Tibial nerve (tissue), 4 donors: ENCODE measurements at regions not wholly inside any gene's neighbourhood (a gene's known extent, or its start where the extent isn't known, plus 50 kb on each side); places are given as distances from the start of the nearest gene placed in this dataset.

Experiments used
- DNase-seq, 2 donors: peaks; one replicate each; pipeline ENCODE4 v3.0.0-alpha.2; 2019; ENCODE audit warnings: low spot score in 2 of 2
- H3K27ac ChIP-seq, 4 donors: fragments of 200-600 bp; sonication (generic) in 3 of 4; one replicate each; pipeline ENCODE4 v1.5.1; 2017 to 2019; ENCODE audit warnings: mild to moderate bottlenecking in 1 of 4
- H3K27me3 ChIP-seq, 2 donors: fragments of 200-600 bp; sonication (generic) in 1 of 2; one replicate each; pipeline versions ENCODE4 v1.5.1 to v1.6.0; 2017 to 2019
- H3K36me3 ChIP-seq, 3 donors: fragments of 200-600 bp; sonication (generic); one replicate each; pipeline ENCODE4 v1.5.1; 2018 to 2019
- H3K4me1 ChIP-seq, 4 donors: fragments of 200-600 bp; sonication (generic) in 3 of 4; one replicate each; pipeline ENCODE4 v1.5.1; 2017 to 2019
- H3K4me3 ChIP-seq, 4 donors: fragments of 200-600 bp; sonication (generic) in 3 of 4; one replicate each; pipeline ENCODE4 v1.5.1; 2017 to 2019; ENCODE audit warnings: mild to moderate bottlenecking in 1 of 4, moderate library complexity in 1 of 4
- H3K9me3 ChIP-seq, 4 donors: fragments of 200-600 bp; sonication (generic) in 3 of 4; one replicate each; pipeline ENCODE4 v1.5.1; 2017 to 2019
- EP300 ChIP-seq, 2 donors: sonication (generic); formaldehyde crosslinking; IDR thresholded peaks; one replicate each; pipeline ENCODE4 v1.6.1; 2017; ENCODE audit warnings: antibody characterized with exemption in 2 of 2, mild to moderate bottlenecking in 1 of 2
- POLR2A ChIP-seq, 2 donors: fragments of 450-650 bp; IDR thresholded peaks; one replicate each; pipeline ENCODE4 v1.6.1; 2017; ENCODE audit warnings: antibody characterized with exemption in 2 of 2, mild to moderate bottlenecking in 2 of 2, moderate library complexity in 2 of 2
- WGBS, 2 donors: methylation state at CpG; one replicate each; pipeline ENCODE4 v1.1.5; 2018; 5-methylcytosine and 5-hydroxymethylcytosine counted together
- TF ChIP-seq, protein P1 (sequence below), 5 experiments: fragments of 200-600 bp in 3 of 5; fragments of 450-650 bp in 2 of 5; sonication (generic) in 3 of 5; IDR thresholded peaks; one replicate each; pipeline ENCODE4 v1.5.1; 2016 to 2019; ENCODE audit warnings: antibody characterized with exemption in 5 of 5, mild to moderate bottlenecking in 3 of 5, moderate library complexity in 2 of 5

DNA sequence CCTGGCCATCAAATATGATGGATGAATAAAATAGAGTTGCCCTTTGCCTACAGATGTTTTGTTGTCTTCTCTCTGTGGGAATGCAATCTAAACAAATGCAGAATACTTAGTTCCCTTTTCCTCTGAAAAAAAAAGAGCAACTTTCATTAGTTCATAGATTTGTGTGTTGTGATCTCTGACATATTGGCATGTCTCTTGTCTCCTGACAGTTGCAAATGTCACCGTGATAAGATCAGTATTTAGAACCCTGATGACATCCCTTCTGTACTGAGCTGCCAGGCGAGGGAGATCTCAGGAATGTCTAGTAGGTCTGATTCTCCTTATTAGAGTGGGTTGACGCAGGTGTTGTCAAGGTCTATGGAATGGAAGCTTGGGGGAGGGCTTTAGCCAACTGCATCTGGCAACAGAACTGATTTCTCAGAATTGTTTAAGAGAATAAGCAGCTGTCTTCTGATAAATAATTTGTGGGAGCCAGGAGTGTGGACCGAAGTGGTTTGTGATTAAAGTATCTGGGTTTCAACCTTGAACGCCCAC is 130.4 kb downstream of the GALR1 start:
- H3K9me3 ChIP-seq: no peaks in the 10 kb centered on the region
- H3K27me3 ChIP-seq: no peaks in the 10 kb centered on the region
- H3K27ac ChIP-seq: no peak overlapping the region
- H3K4me3 ChIP-seq: no peak overlapping the region
- H3K36me3 ChIP-seq: no peaks in the 10 kb centered on the region
- DNase-seq: no peak
- TF ChIP-seq POLR2A (IDR thresholded peaks at IDR 0.05): no peak
- TF ChIP-seq, protein P1, sequence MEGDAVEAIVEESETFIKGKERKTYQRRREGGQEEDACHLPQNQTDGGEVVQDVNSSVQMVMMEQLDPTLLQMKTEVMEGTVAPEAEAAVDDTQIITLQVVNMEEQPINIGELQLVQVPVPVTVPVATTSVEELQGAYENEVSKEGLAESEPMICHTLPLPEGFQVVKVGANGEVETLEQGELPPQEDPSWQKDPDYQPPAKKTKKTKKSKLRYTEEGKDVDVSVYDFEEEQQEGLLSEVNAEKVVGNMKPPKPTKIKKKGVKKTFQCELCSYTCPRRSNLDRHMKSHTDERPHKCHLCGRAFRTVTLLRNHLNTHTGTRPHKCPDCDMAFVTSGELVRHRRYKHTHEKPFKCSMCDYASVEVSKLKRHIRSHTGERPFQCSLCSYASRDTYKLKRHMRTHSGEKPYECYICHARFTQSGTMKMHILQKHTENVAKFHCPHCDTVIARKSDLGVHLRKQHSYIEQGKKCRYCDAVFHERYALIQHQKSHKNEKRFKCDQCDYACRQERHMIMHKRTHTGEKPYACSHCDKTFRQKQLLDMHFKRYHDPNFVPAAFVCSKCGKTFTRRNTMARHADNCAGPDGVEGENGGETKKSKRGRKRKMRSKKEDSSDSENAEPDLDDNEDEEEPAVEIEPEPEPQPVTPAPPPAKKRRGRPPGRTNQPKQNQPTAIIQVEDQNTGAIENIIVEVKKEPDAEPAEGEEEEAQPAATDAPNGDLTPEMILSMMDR (IDR thresholded peaks at IDR 0.05): no peak
- TF ChIP-seq EP300 (IDR thresholded peaks at IDR 0.05): no peak
- 70 to 80% methylated on average over 5 of the region's 5 CpGs for WGBS, 2 donors
- H3K4me1 ChIP-seq: no peaks in the 10 kb centered on the region

DNA sequence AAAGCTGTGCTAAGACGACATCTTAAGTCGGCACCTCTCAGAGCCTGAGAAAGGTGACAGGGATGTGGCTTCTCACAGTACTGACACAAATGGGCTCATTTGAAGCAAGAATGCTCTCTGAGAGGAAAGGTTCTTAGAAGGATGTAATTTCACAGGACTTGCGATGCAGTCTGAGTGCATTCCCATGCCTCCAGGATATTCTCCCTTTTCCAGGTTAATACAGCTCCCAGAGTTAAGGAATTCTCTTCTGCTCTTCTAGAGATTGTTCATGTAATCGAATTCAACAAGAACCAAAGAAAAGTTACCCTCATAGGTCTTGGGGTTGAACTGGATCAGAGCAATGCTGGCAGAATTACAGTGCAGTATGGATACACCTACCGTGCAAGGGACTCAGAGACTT is 131.0 kb downstream of the GALR1 start:
- WGBS, 2 donors: 83 to 85% methylated on average over 5 of the region's 5 CpGs
- Histone ChIP-seq H3K4me3 (no peak overlapping the region), H3K36me3 (no peaks in the 10 kb centered on the region), H3K27me3 (no peaks in the 10 kb centered on the region), H3K9me3 (no peaks in the 10 kb centered on the region), H3K4me1 (no peaks in the 10 kb centered on the region), H3K27ac (no peak overlapping the region)
- no peak for DNase-seq
- TF ChIP-seq EP300 (IDR thresholded peaks at IDR 0.05): no peak

DNA sequence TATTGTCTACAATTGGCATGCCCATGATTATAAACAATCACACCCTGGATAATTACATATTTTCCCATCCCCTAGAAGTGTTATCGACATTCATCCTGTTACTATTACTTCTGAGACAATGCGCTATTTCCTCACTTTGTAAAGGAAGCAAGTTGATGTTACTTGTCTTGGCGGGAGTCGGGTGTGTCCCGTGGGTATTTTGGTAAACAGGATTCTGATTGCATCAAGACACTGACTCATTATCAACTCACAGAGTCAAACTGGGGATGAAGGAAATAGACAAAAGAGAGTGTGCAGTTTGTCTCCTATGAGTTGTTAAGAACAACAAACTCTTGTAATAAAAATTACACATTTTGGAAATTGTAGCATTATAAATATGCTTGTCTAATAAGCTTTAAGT is 142.7 kb downstream of the GALR1 start:
- H3K36me3 ChIP-seq: no peaks in the 10 kb centered on the region
- H3K9me3 ChIP-seq: no peaks in the 10 kb centered on the region
- WGBS, 2 donors: 68 to 72% methylated on average over 5 of the region's 5 CpGs
- TF ChIP-seq EP300 (IDR thresholded peaks at IDR 0.05): no peak
- no peak for TF ChIP-seq POLR2A (IDR thresholded peaks at IDR 0.05)
- TF ChIP-seq, protein P1 (IDR thresholded peaks at IDR 0.05): no peak
- no peak overlapping the region for H3K27ac ChIP-seq
- no peaks in the 10 kb centered on the region for H3K27me3 ChIP-seq
- peaks cover 0 to 10% (median 0%) of the 10 kb centered on the region in 4 donors for H3K4me1 ChIP-seq
- H3K4me3 ChIP-seq: no peak overlapping the region
- DNase-seq: no peak

DNA sequence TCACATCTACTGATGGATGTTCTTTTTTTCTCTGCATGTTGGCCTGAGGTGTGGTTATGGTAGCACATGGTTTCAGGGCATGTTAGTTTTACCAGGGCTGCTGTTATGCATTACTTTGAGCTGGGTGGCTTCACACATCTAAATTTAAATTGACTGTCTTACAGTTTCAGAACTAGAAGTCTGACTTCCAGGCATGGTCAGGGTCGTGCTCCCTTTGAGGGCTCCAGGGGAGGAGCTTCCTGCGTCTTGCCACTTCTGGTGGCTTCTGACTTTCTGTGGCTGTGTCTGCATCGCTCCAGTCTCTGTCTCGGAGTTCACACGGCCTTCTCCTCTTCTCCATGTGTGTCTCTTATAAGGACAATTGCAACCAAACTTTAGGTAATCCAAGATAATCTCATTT is 143.9 kb downstream of the GALR1 start:
- 76 to 78% methylated on average over 5 of the region's 5 CpGs for WGBS, 2 donors
- no peak overlapping the region for H3K27ac ChIP-seq
- no peak for DNase-seq
- H3K27me3 ChIP-seq: no peaks in the 10 kb centered on the region
- TF ChIP-seq EP300 (IDR thresholded peaks at IDR 0.05): no peak
- no peak for TF ChIP-seq POLR2A (IDR thresholded peaks at IDR 0.05)
- TF ChIP-seq, protein P1 (IDR thresholded peaks at IDR 0.05): no peak
- no peaks in the 10 kb centered on the region for H3K9me3 ChIP-seq
- H3K4me1 ChIP-seq: peaks cover 0 to 10% (median 0%) of the 10 kb centered on the region in 4 donors
- H3K4me3 ChIP-seq: no peak overlapping the region
- no peaks in the 10 kb centered on the region for H3K36me3 ChIP-seq

DNA sequence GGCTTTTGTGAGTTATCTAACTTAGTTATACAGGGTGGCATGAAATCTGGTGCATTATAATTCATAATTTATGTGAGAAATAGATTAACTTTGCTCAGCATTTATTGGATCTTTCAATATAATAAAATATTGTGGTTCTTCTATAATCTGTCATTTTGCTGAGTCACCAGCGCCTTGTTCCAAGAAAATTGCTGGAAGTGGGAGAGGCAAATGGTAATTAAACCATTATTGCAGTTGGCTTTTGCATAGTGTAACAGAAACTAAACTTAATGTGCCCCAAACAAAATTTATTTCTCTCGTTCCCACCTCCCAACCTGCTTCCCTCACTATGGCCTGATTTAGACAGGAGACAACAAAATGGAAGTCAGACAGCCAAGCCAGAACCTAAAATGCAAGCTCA is 146.3 kb downstream of the GALR1 start:
- no peaks in the 10 kb centered on the region for H3K9me3 ChIP-seq
- no peak for DNase-seq

More for the DNA sequence above, 146.3 kb downstream of the GALR1 start:
- Histone ChIP-seq H3K4me3 (no peak overlapping the region), H3K27ac (no peak overlapping the region), H3K27me3 (no peaks in the 10 kb centered on the region), H3K4me1 (peaks cover 0 to 10% (median 0%) of the 10 kb centered on the region in 4 donors), H3K36me3 (no peaks in the 10 kb centered on the region)
- WGBS, 2 donors: 55 to 58% methylated on average over 2 of the region's 2 CpGs
- TF ChIP-seq, protein P1 (IDR thresholded peaks at IDR 0.05): no peak
- TF ChIP-seq POLR2A (IDR thresholded peaks at IDR 0.05) (no peak), EP300 (IDR thresholded peaks at IDR 0.05) (no peak)
